ENCODE measurements at regions not wholly inside any gene's neighbourhood (a gene's known extent, or its start where the extent isn't known, plus 50 kb on each side); places are given as distances from the start of the nearest gene placed in this dataset.
"Not testable (repeated sequence)": the region's sequence is repeated elsewhere in the genome, so short reads cannot be mapped to it uniquely, and the experiment has no call there.

DNA sequence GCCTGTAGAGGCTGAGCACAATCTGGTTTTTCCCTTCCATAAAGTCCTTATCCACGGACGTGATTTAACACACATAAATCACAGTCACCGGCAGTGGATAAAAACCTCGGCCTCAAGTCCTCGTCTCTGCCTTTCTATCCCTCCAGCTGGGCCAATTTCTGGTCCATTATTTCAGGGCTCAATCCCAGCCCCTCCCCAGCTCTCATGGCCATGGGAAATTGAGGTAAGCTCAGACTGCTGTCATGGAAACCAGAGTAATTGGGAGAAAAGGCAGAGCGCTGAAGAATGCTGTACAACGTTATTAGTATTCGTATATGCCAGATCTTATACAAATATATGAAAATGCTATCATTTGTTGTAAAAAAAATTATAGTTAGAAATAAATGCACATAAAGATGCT, 86.2 kb upstream of the USP29 start:
- ChIA-PET POLR2A (no interaction called here), CTCF (no interaction called here)
- H3K4me1 Mint-ChIP-seq = no peaks in the 10 kb centered on the region
- no peak for DNase-seq
- no peaks in the 10 kb centered on the region for H3K27me3 Mint-ChIP-seq
- H3K36me3 Mint-ChIP-seq = peaks cover 0 to 29% (median 4%) of the 10 kb centered on the region in 5 donors
- no peak overlapping the region for H3K27ac Mint-ChIP-seq
- Histone ChIP-seq H3K27me3 (ENCODE audit: control insufficient read depth in 2 of 2, insufficient read depth in 2 of 2, low read length in 2 of 2) (no peaks in the 10 kb centered on the region), H3K27ac (ENCODE audit: low read depth, low read length) (no peak overlapping the region), H3K36me3 (ENCODE audit: control insufficient read depth in 2 of 3, insufficient read depth in 3 of 3, low read length in 3 of 3) (no peaks in the 10 kb centered on the region), H3K4me1 (ENCODE audit: control insufficient read depth in 2 of 2, insufficient read depth in 2 of 2, low read length in 2 of 2) (no peaks in the 10 kb centered on the region), H3K9me3 (ENCODE audit: control insufficient read depth in 2 of 3, low read length in 3 of 3) (peaks cover 0 to 21% (median 0%) of the 10 kb centered on the region in 3 experiments), H3K4me3 (ENCODE audit: low read length) (no peak overlapping the region)
- no peak overlapping the region for H3K4me3 Mint-ChIP-seq
- intact Hi-C loops (cut with micrococcal nuclease) = no loop called here
- H3K9me3 Mint-ChIP-seq = peaks cover 19 to 89% (median 45%) of the 10 kb centered on the region in 11 donors
- no peak for ATAC-seq

- Histone ChIP-seq H3K27ac (ENCODE audit: low read depth, low read length) (no peak overlapping the region), H3K4me3 (ENCODE audit: low read length) (no peak overlapping the region), H3K4me1 (ENCODE audit: control insufficient read depth in 2 of 2, insufficient read depth in 2 of 2, low read length in 2 of 2) (no peaks in the 10 kb centered on the region), H3K36me3 (ENCODE audit: control insufficient read depth in 2 of 3, insufficient read depth in 3 of 3, low read length in 3 of 3) (no peaks in the 10 kb centered on the region), H3K9me3 (ENCODE audit: control insufficient read depth in 2 of 3, low read length in 3 of 3) (peaks cover 0 to 26% (median 0%) of the 10 kb centered on the region in 3 experiments), H3K27me3 (ENCODE audit: control insufficient read depth in 2 of 2, insufficient read depth in 2 of 2, low read length in 2 of 2) (no peaks in the 10 kb centered on the region)
- no peak for ATAC-seq
- H3K27ac Mint-ChIP-seq = peak overlapping the region in 1 of 9 donors; percentile 17
- intact Hi-C loops (cut with micrococcal nuclease) = no loop called here
- POLR2A ChIA-PET = no interaction called here
- CTCF ChIA-PET = no interaction called here
- no peak for DNase-seq
- H3K36me3 Mint-ChIP-seq = peaks cover 0 to 38% (median 4%) of the 10 kb centered on the region in 5 donors
- H3K4me1 Mint-ChIP-seq = no peaks in the 10 kb centered on the region
- peaks cover 22 to 90% (median 44%) of the 10 kb centered on the region in 11 donors for H3K9me3 Mint-ChIP-seq
- H3K27me3 Mint-ChIP-seq = no peaks in the 10 kb centered on the region
- no peak overlapping the region for H3K4me3 Mint-ChIP-seq
Observed at GRCh38 chr19:57034544-57034943, 85.2 kb upstream of the USP29 start.

- H3K36me3 ChIP-seq (ENCODE audit: control insufficient read depth in 2 of 3, insufficient read depth in 3 of 3, low read length in 3 of 3); H3K27ac ChIP-seq (ENCODE audit: low read depth, low read length); POLR2A ChIA-PET; H3K4me1 Mint-ChIP-seq; H3K4me3 Mint-ChIP-seq; H3K27ac Mint-ChIP-seq; CTCF ChIA-PET; H3K27me3 Mint-ChIP-seq; H3K4me3 ChIP-seq (ENCODE audit: low read length); DNase-seq; H3K4me1 ChIP-seq (ENCODE audit: control insufficient read depth in 2 of 2, insufficient read depth in 2 of 2, low read length in 2 of 2); ATAC-seq; intact Hi-C loops (cut with micrococcal nuclease); H3K27me3 ChIP-seq (ENCODE audit: control insufficient read depth in 2 of 2, insufficient read depth in 2 of 2, low read length in 2 of 2): not testable (repeated sequence)
- H3K9me3 Mint-ChIP-seq = peaks cover 22 to 93% (median 49%) of the 10 kb centered on the region in 11 donors
- peaks cover 0 to 34% (median 0%) of the 10 kb centered on the region in 3 experiments for H3K9me3 ChIP-seq (ENCODE audit: control insufficient read depth in 2 of 3, low read length in 3 of 3)
- peaks cover 0 to 38% (median 9%) of the 10 kb centered on the region in 5 donors for H3K36me3 Mint-ChIP-seq
Observed at GRCh38 chr19:57035740-57036139, 84.0 kb upstream of the USP29 start.

- peaks cover 0 to 41% (median 10%) of the 10 kb centered on the region in 5 donors for H3K36me3 Mint-ChIP-seq
- no peaks in the 10 kb centered on the region for H3K36me3 ChIP-seq (ENCODE audit: control insufficient read depth in 2 of 3, insufficient read depth in 3 of 3, low read length in 3 of 3)
Observed at GRCh38 chr19:57037556-57037955, 82.2 kb upstream of the USP29 start.

GRCh38 chr19:57047743-57048142, 72.0 kb upstream of the USP29 start:
- ChIA-PET POLR2A (no interaction called here), CTCF (no interaction called here)
- Mint-ChIP-seq H3K36me3 (peaks cover 0 to 7% (median 4%) of the 10 kb centered on the region in 5 donors), H3K4me1 (no peaks in the 10 kb centered on the region), H3K27me3 (no peaks in the 10 kb centered on the region), H3K4me3 (no peak overlapping the region), H3K9me3 (peaks cover 0 to 70% (median 40%) of the 10 kb centered on the region in 11 donors), H3K27ac (no peak overlapping the region)
- Histone ChIP-seq H3K27me3 (ENCODE audit: control insufficient read depth in 2 of 2, insufficient read depth in 2 of 2, low read length in 2 of 2) (no peaks in the 10 kb centered on the region), H3K4me3 (ENCODE audit: low read length) (no peak overlapping the region), H3K36me3 (ENCODE audit: control insufficient read depth in 2 of 3, insufficient read depth in 3 of 3, low read length in 3 of 3) (no peaks in the 10 kb centered on the region), H3K27ac (ENCODE audit: low read depth, low read length) (no peak overlapping the region), H3K9me3 (ENCODE audit: control insufficient read depth in 2 of 3, low read length in 3 of 3) (peaks cover 0 to 48% (median 0%) of the 10 kb centered on the region in 3 experiments), H3K4me1 (ENCODE audit: control insufficient read depth in 2 of 2, insufficient read depth in 2 of 2, low read length in 2 of 2) (no peaks in the 10 kb centered on the region)
- no peak for ATAC-seq
- no peak for DNase-seq
- intact Hi-C loops (cut with micrococcal nuclease) = no loop called here

More at GRCh38 chr19:57037556-57037955, 82.2 kb upstream of the USP29 start:
- no peaks in the 10 kb centered on the region for H3K27me3 ChIP-seq (ENCODE audit: control insufficient read depth in 2 of 2, insufficient read depth in 2 of 2, low read length in 2 of 2)
- POLR2A ChIA-PET = no interaction called here
- CTCF ChIA-PET = no interaction called here
- no peaks in the 10 kb centered on the region for H3K4me1 ChIP-seq (ENCODE audit: control insufficient read depth in 2 of 2, insufficient read depth in 2 of 2, low read length in 2 of 2)
- H3K9me3 ChIP-seq (ENCODE audit: control insufficient read depth in 2 of 3, low read length in 3 of 3) = peaks cover 0 to 40% (median 0%) of the 10 kb centered on the region in 3 experiments
- peaks cover 31 to 92% (median 54%) of the 10 kb centered on the region in 11 donors for H3K9me3 Mint-ChIP-seq
- H3K4me3 Mint-ChIP-seq = no peak overlapping the region
- no peak overlapping the region for H3K27ac ChIP-seq (ENCODE audit: low read depth, low read length)
- ATAC-seq (no peak), DNase-seq (no peak)
- no peaks in the 10 kb centered on the region for H3K4me1 Mint-ChIP-seq
- H3K27ac Mint-ChIP-seq = no peak overlapping the region
- intact Hi-C loops (cut with micrococcal nuclease) = no loop called here
- no peak overlapping the region for H3K4me3 ChIP-seq (ENCODE audit: low read length)
- H3K27me3 Mint-ChIP-seq = no peaks in the 10 kb centered on the region

DNA sequence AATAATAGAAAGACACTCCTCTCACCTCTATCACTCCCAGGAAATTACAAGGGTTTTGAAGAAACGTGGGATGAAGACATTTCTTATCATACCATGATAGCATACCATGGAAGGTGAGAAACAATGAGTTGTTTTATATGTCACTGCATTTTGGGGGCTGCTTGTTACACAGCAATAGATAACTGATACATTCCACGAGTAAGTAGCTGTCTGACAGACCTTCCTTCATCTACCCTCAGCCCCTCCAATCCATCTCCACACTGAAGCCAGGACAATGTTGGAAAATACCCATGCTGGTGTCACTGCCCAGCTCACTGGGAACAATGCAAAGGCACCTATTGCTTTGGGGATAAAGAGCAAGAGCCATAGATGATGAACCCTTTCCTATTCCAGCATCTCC, 68.9 kb upstream of the USP29 start:
- ATAC-seq (no peak), DNase-seq (no peak)
- POLR2A ChIA-PET = no interaction called here
- intact Hi-C loops (cut with micrococcal nuclease) = no loop called here
- Mint-ChIP-seq H3K4me3 (no peak overlapping the region), H3K27ac (no peak overlapping the region), H3K27me3 (peaks cover 0 to 4% (median 0%) of the 10 kb centered on the region in 5 donors), H3K4me1 (no peaks in the 10 kb centered on the region), H3K36me3 (peaks cover 0 to 18% (median 4%) of the 10 kb centered on the region in 5 donors), H3K9me3 (peaks cover 9 to 91% (median 45%) of the 10 kb centered on the region in 11 donors)
- Histone ChIP-seq H3K4me1 (ENCODE audit: control insufficient read depth in 2 of 2, insufficient read depth in 2 of 2, low read length in 2 of 2) (no peaks in the 10 kb centered on the region), H3K4me3 (ENCODE audit: low read length) (no peak overlapping the region), H3K27ac (ENCODE audit: low read depth, low read length) (no peak overlapping the region), H3K9me3 (ENCODE audit: control insufficient read depth in 2 of 3, low read length in 3 of 3) (peaks cover 0 to 58% (median 0%) of the 10 kb centered on the region in 3 experiments), H3K36me3 (ENCODE audit: control insufficient read depth in 2 of 3, insufficient read depth in 3 of 3, low read length in 3 of 3) (no peaks in the 10 kb centered on the region), H3K27me3 (ENCODE audit: control insufficient read depth in 2 of 2, insufficient read depth in 2 of 2, low read length in 2 of 2) (no peaks in the 10 kb centered on the region)
- CTCF ChIA-PET = no interaction called here

- POLR2A ChIA-PET = no interaction called here
- H3K36me3 ChIP-seq (ENCODE audit: control insufficient read depth in 2 of 3, insufficient read depth in 3 of 3, low read length in 3 of 3) = no peaks in the 10 kb centered on the region
- no peak overlapping the region for H3K27ac ChIP-seq (ENCODE audit: low read depth, low read length)
- no peaks in the 10 kb centered on the region for H3K4me1 ChIP-seq (ENCODE audit: control insufficient read depth in 2 of 2, insufficient read depth in 2 of 2, low read length in 2 of 2)
- H3K36me3 Mint-ChIP-seq = peaks cover 0 to 21% (median 4%) of the 10 kb centered on the region in 5 donors
- H3K4me1 Mint-ChIP-seq = no peaks in the 10 kb centered on the region
- no peak overlapping the region for H3K27ac Mint-ChIP-seq
- CTCF ChIA-PET = no interaction called here
- no peak for ATAC-seq
- H3K9me3 Mint-ChIP-seq = peaks cover 12 to 89% (median 45%) of the 10 kb centered on the region in 11 donors
- no peak for DNase-seq
- intact Hi-C loops (cut with micrococcal nuclease) = no loop called here
- peaks cover 0 to 4% (median 0%) of the 10 kb centered on the region in 5 donors for H3K27me3 Mint-ChIP-seq
- no peak overlapping the region for H3K4me3 ChIP-seq (ENCODE audit: low read length)
- no peak overlapping the region for H3K4me3 Mint-ChIP-seq
- no peaks in the 10 kb centered on the region for H3K27me3 ChIP-seq (ENCODE audit: control insufficient read depth in 2 of 2, insufficient read depth in 2 of 2, low read length in 2 of 2)
- peaks cover 0 to 67% (median 0%) of the 10 kb centered on the region in 3 experiments for H3K9me3 ChIP-seq (ENCODE audit: control insufficient read depth in 2 of 3, low read length in 3 of 3)
Observed at GRCh38 chr19:57052081-57052480, 67.7 kb upstream of the USP29 start.
